GM18511 (cell line): ENCODE measurements at regions not wholly inside any gene's neighbourhood (a gene's known extent, or its start where the extent isn't known, plus 50 kb on each side); places are given as distances from the start of the nearest gene placed in this dataset.

Source experiments
- ATAC-seq: cut with Tn5 transposase; IDR thresholded peaks from one replicate; pipeline ENCODE4 v1.9.1; 2021; ENCODE audit warnings: mild to moderate bottlenecking, moderate library complexity; ENCODE audit not compliant: unreplicated experiment

DNA sequence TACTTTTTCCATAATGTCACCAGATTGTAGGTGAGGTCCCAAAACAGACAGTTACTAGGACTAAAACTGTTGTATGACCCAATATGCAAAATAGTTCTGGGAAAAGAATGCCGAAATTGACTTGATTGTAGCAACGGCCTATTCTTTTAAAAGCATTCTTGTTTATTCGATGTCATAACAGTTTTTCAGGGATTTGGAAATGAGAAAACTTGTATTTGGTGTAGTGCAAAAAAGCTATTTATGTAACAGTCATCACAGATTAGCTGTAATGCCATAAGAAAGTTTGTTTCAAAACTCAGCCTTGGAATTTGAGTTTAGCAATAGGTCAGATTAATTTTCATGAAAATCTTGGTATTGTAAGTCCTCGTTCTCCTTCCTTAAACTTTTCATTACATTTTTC lies 69.2 kb upstream of the DIAPH2 start:
- ATAC-seq = no peak

- no peak for ATAC-seq
Measured at GRCh38 chrX:96619588-96619987, 65.1 kb upstream of the DIAPH2 start.

GRCh38 chrX:96621811-96622210 lies 62.8 kb upstream of the DIAPH2 start:
- no peak for ATAC-seq
